Fibroblast of peridontal ligament (primary cell): ENCODE measurements at regions not wholly inside any gene's neighbourhood (a gene's known extent, or its start where the extent isn't known, plus 50 kb on each side); places are given as distances from the start of the nearest gene placed in this dataset.

Experiments
- DNase-seq: peaks from one replicate; pipeline ENCODE4 v3.0.0-alpha.2; 2010; ENCODE audit errors: extremely low read depth

DNA sequence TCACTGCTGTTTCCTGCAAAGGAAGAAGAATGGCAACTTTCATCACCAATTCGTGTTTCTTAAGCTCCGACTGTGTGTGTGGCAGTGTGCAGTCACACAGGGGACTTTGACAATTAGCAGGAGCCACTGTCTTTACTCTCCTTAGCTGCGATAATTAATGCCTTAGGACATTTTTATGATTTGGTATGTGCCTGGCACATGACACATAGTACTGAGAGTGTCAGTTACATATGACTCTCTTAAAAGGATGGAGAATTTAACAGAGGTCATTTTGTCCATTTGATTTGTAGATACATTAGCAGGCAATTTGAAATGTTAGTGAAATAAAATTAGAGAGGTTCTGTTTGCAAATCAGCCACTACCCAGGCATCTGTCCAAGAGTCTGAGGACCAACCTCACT lies 128.9 kb upstream of the VEPH1 start:
- DNase-seq, result no peak

DNA sequence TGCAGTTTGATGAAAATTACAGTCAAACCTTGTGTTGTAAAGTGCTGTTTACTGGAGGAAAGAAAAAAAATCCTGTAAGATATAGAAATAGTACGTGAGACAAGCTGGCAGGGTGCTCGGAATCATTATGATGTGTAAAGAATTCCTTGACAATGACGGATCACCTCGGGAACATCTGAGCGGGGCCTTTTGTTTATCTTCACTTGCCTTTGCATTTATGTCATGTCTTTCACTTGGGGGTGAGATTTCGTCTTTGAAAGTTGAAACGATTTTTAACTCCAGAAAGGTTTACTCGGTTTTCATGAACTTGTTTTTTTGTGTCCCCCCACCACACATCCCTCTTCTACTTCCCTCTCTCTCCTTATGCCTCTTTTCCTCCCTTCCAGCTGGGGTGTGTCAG lies 128.3 kb upstream of the VEPH1 start:
- DNase-seq, result no peak

DNA sequence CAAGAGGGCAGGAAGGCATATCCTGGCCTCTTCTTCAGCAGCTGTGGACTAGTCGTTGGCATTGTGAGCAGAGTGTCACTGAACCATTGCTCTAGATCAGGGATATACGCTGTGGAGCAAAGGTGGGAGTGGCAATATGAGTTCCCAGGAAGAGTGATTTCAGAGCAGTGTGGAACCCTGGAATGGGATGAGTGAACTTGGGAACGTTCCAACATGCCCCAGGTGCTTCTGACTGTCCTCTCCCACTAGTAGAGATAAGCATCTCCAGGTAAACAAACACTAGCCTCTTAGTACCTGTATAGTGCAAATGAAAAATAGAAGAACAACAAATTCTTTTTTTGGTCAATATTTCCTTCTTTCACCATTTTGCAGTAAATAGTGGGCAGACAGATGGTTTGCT lies 123.6 kb upstream of the VEPH1 start:
- no peak for DNase-seq

- DNase-seq, result no peak
Measured at GRCh38 chr3:157624801-157625200, 121.6 kb upstream of the VEPH1 start.

DNA sequence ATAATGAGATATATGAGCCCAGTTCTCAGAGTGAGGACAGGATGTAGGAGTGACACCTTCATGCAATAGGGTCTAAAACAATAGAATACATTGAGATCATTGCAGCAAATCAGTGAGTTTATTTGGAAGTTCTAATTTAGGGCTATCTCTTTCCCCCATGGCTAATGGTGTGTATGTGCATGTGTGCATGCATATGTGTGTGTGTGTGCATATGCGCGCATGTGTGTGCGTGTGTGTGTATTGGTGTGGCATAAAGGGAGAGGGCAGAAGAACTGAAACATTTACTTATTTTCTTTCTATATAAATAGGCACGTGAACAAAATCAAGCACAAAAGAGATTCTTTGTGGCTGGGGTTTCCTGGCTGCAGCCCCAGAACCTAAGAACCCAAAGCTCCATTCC lies 115.7 kb upstream of the VEPH1 start:
- no peak for DNase-seq

DNA sequence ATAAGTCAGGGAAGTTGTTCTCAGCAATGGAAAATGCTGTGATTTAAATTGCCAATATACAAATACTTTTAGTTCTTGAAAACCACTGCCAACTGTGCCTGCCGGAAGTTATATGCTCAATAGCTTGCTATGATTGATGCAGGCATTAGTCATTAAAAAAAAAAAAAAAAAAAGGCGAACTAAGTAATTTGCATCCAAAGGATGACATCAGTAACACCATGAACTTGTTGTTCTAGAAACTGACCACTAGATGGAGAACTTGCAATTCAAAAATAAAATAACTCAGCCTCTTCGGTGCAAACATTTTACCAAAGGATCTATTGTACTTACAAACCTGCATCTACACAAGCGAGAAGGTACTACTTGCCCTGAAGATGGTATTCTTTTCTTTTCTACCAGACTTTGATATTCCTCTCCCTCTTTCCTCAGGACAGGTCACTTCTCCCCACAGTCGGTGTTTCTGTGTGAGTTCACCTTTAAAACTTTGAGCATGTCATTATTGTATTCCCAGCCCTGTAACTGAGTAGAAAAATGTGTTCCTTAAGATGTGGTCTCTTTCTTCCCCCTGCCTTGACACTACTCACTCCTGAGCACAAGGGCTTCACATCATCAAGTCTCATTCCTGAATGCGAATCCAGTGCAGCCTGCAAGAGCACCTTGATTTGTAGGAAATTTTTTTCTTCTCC lies 115.0 kb upstream of the VEPH1 start:
- peak; percentile 87 for DNase-seq

DNA sequence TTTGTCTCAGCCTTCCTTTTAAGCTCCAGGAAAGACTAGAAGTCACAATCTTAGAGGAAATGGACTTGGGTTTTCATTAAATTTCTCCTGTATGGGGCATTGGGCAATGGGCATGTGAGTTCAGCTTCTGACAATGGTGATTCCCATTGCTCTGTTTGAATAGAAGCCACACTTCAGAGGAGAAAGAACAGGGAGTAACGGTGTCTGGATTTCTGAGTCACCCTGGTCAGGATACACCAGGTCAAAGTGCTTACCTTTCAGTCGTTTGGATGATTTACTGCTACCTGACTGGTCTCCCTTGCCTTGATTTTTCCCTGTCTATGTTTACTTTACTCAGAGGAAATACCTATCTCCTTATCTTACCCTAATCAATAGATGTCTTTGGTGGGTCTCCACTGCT lies 111.7 kb upstream of the VEPH1 start:
- no peak for DNase-seq

- DNase-seq, result no peak
Measured at GRCh38 chr3:157611536-157612076, 108.4 kb upstream of the VEPH1 start.

GRCh38 chr3:157610876-157611535 lies 107.8 kb upstream of the VEPH1 start:
- DNase-seq, result no peak

- DNase-seq, result no peak
Measured at GRCh38 chr3:157607826-157608405, 104.7 kb upstream of the VEPH1 start.

DNA sequence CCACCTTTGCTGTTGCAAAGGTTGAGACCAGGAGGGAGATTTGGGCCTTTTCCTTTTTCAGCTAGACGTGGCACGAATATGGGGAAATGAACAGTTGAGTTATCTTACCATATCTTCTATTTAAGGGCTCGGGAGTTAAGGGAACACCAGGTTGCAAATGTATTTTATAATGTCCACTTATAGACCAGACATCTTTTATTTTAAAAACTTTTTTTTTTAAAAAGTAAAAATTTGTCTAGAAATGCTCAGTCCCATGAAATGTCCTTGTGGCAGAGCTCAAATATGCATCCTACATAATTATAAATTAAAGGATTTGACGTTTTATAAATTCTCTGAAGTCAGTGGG lies 103.6 kb upstream of the VEPH1 start:
- no peak for DNase-seq

- DNase-seq, result peak; percentile 77
Measured at GRCh38 chr3:157606011-157606851, 103.0 kb upstream of the VEPH1 start.

GRCh38 chr3:157605356-157605755 lies 102.1 kb upstream of the VEPH1 start:
- DNase-seq, result no peak

GRCh38 chr3:157602424-157602823 lies 99.2 kb upstream of the VEPH1 start:
- no peak for DNase-seq

- DNase-seq, result no peak
Measured at GRCh38 chr3:157595259-157595658, 92.0 kb upstream of the VEPH1 start.

DNA sequence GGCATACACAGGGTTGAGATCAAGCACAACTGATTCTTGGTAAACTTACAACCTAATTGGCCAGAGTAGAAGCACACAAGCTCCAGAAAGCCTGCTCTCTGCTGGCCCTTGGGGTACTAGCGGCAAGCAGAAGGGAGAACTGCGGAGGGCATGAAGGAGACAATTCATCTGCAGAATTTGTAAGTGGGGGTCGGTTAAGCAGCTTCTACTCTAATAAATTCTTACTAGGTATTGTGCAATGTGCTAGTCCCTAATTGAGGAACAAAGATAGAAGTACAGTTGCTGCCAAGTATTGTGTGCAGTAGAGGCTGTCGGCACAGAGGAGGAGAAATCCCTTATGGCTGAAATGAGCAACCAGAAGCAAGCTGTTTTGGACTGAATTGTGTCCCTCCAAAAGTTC lies 91.2 kb upstream of the VEPH1 start:
- no peak for DNase-seq

GRCh38 chr3:157592769-157593168 lies 89.6 kb upstream of the VEPH1 start:
- DNase-seq, result no peak

- DNase-seq, result no peak
Measured at GRCh38 chr3:157590273-157590672, 87.1 kb upstream of the VEPH1 start.

DNA sequence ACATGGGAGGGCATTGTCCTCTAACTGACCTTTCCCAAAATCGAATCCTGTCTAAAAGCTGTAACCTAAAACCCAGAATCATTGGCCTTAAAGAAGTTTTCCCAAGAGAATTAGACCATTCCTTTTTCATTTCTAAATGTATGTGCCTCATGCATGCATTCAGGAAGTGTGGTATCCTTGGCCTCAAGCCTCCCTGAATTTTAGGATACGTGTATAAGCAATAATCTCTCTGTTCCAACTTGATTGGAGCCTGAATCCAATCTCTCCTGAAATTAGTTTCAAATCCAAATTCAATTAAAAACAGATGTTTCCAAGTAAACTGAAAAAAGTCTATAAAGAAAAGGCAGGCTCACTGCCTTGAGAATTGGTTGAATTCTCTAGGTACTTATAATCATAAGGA lies 86.0 kb upstream of the VEPH1 start:
- DNase-seq, result peak; percentile 88

GRCh38 chr3:157588386-157589060 lies 85.3 kb upstream of the VEPH1 start:
- DNase-seq, result no peak

DNA sequence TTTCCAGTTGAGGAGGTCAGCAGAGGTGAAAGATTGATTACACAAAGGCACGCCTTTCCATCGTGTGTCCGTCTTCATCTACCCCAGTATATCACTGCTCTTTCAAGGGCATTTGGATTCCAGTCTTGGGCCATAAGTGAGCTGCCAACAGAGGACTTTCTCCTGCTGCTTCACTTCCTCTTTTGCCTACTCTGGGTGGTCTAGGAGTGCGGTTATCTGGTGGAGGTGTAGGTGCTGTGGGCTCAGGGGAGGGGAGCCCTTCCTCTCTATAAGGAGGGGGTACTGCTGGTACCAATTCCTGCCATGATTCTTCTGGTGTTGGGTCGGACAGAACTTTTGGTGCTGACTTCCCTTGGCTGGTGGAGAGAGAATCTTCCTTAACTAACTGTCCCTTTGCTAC lies 83.1 kb upstream of the VEPH1 start:
- DNase-seq, result no peak

DNA sequence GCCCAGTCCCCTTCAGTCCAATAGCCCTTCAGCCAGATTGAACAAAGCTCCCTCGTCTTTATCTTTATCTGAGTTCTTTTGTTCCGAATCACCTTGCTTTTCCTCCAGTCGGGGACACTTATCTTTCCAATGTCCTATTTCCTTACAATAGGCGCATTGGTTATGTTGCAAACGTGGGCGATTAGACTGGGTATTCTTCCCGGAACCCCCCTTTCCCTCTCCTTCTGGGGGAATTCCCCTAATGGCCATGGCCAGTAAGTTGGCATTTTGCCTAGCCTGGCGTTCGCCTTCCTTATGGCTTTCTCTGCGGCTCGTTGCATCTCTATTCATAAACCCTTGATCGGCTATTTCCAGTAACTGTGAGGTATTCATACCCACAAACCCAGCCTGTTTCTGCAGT lies 82.2 kb upstream of the VEPH1 start:
- DNase-seq, result no peak
